Stomach (tissue), 4 donors: ENCODE measurements at regions not wholly inside any gene's neighbourhood (a gene's known extent, or its start where the extent isn't known, plus 50 kb on each side); places are given as distances from the start of the nearest gene placed in this dataset.

ENCODE experiments used
- CTCF ChIP-seq, 7 experiments: fragments of 450-650 bp in 4 of 7; fragments of 200-600 bp in 3 of 7; sonication (generic) in 3 of 7; IDR thresholded peaks; one replicate each; pipeline ENCODE4 v1.5.1; 2016 to 2019; ENCODE audit warnings: antibody characterized with exemption in 7 of 7, control low read depth in 2 of 7, mild to moderate bottlenecking in 1 of 7
- POLR2A ChIP-seq, 4 donors: fragments of 450-650 bp; IDR thresholded peaks; one replicate each; pipeline ENCODE4 v1.6.1; 2016; ENCODE audit warnings: antibody characterized with exemption in 4 of 4, control low read depth in 2 of 4, mild to moderate bottlenecking in 1 of 4, moderate library complexity in 1 of 4

DNA sequence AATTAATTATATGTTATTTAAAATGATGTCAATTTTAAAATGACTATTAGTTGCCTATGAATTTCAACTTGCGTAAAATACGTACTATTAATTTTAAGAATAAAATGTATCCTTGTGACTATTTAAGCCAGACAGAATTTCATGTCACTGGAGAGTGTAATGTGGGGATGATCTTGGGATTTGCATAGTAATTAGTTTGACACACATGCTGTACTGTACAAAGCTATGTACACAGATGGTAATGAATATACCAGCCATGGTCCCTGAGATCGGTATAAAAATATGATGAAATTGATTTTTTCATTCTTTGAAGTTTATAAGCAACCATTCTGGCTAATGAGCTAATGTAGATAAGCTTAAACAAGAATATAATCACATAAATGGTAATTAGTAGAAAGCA, 134.4 kb upstream of the ROBO1 start:
- no peak for TF ChIP-seq CTCF (IDR thresholded peaks at IDR 0.05)
- TF ChIP-seq POLR2A (IDR thresholded peaks at IDR 0.05), result no peak
